ENCODE measurements at regions not wholly inside any gene's neighbourhood (a gene's known extent, or its start where the extent isn't known, plus 50 kb on each side); places are given as distances from the start of the nearest gene placed in this dataset.

GRCh38 chr11:133679896-133680295, 147.6 kb upstream of the OPCML start:
- FAIRE-seq: no peak
- no peak for DNase-seq (ENCODE audit: low read depth)
- no peak for TF ChIP-seq CTCF (IDR thresholded peaks at IDR 0.05; ENCODE audit: insufficient read depth, low read length, severe bottlenecking)
- H3K27me3 ChIP-seq (ENCODE audit: control insufficient read depth, insufficient read depth, low read length): no peaks in the 10 kb centered on the region
- no peak overlapping the region for H3K4me3 ChIP-seq (ENCODE audit: low read depth, low read length)
- no peaks in the 10 kb centered on the region for H3K36me3 ChIP-seq (ENCODE audit: control insufficient read depth, insufficient read depth, low read length)

DNA sequence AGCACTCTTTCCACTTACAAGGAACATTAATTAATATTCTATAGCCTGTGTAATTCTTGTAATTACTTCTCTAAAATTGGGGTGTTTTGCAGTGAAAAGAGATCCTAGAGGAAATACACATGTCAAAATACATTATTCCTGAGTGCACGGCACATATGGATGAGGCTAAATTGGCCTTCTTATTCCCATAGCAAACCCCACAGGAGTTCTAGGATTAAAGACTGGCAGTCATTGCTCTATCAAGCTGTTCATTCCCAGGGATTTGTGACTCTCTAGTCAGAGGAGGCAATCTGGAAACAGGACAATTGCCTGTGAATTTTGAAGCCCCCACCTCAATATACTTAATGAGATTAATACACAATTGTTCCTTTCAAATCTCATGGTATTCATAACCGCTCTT, 145.9 kb upstream of the OPCML start:
- no peak for TF ChIP-seq CTCF (IDR thresholded peaks at IDR 0.05; ENCODE audit: insufficient read depth, low read length, severe bottlenecking)
- no peak for DNase-seq (ENCODE audit: low read depth)
- FAIRE-seq: no peak
- no peak overlapping the region for H3K4me3 ChIP-seq (ENCODE audit: low read depth, low read length)
- H3K27me3 ChIP-seq (ENCODE audit: control insufficient read depth, insufficient read depth, low read length): no peaks in the 10 kb centered on the region
- no peaks in the 10 kb centered on the region for H3K36me3 ChIP-seq (ENCODE audit: control insufficient read depth, insufficient read depth, low read length)

- FAIRE-seq (no peak), DNase-seq (ENCODE audit: low read depth) (no peak)
- H3K36me3 ChIP-seq (ENCODE audit: control insufficient read depth, insufficient read depth, low read length): no peaks in the 10 kb centered on the region
- no peaks in the 10 kb centered on the region for H3K27me3 ChIP-seq (ENCODE audit: control insufficient read depth, insufficient read depth, low read length)
- TF ChIP-seq CTCF (IDR thresholded peaks at IDR 0.05; ENCODE audit: insufficient read depth, low read length, severe bottlenecking): no peak
- no peak overlapping the region for H3K4me3 ChIP-seq (ENCODE audit: low read depth, low read length)
These were observed 145.1 kb upstream of the OPCML start for GRCh38 chr11:133677387-133677786.

DNA sequence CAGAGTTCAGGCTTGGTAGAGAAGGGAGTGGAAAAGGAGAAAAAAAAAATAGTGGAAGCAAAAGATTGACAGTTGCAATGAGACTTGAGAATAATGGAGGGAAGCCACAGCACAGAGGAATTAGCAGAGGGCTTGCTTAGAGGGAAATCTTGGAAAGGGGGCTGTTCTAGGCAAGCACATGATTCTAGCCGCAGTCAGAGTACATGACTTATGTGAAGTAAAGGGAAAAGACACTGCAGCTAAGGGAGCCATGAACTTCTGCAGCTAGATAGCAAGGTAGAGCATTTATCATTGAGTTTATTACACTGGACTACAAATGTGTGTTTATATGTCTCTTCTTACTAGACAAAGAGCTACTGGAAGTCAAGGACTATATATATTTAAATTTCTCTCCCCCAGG, 144.0 kb upstream of the OPCML start:
- DNase-seq (ENCODE audit: low read depth) (no peak), FAIRE-seq (no peak)
- H3K36me3 ChIP-seq (ENCODE audit: control insufficient read depth, insufficient read depth, low read length): no peaks in the 10 kb centered on the region

GRCh38 chr11:133669371-133670053, 137.2 kb upstream of the OPCML start:
- H3K27me3 ChIP-seq (ENCODE audit: control insufficient read depth, insufficient read depth, low read length): no peaks in the 10 kb centered on the region
- DNase-seq (ENCODE audit: low read depth) (no peak), FAIRE-seq (no peak)
- no peaks in the 10 kb centered on the region for H3K36me3 ChIP-seq (ENCODE audit: control insufficient read depth, insufficient read depth, low read length)
- H3K4me3 ChIP-seq (ENCODE audit: low read depth, low read length): no peak overlapping the region
- no peak for TF ChIP-seq CTCF (IDR thresholded peaks at IDR 0.05; ENCODE audit: insufficient read depth, low read length, severe bottlenecking)

More for the DNA sequence above, 144.0 kb upstream of the OPCML start:
- Histone ChIP-seq H3K4me3 (ENCODE audit: low read depth, low read length) (no peak overlapping the region), H3K27me3 (ENCODE audit: control insufficient read depth, insufficient read depth, low read length) (no peaks in the 10 kb centered on the region)
- TF ChIP-seq CTCF (IDR thresholded peaks at IDR 0.05; ENCODE audit: insufficient read depth, low read length, severe bottlenecking): no peak
